HG03558 (cell line): ENCODE measurements at regions not wholly inside any gene's neighbourhood (a gene's known extent, or its start where the extent isn't known, plus 50 kb on each side); places are given as distances from the start of the nearest gene placed in this dataset.

Source experiments
- ATAC-seq: cut with Tn5 transposase; IDR thresholded peaks from one replicate; pipeline ENCODE4 v1.9.1; 2021; ENCODE audit warnings: moderate number of reproducible peaks; ENCODE audit not compliant: unreplicated experiment; ENCODE audit errors: extremely low read depth

GRCh38 chr9:106383072-106383471 is 479.9 kb upstream of the ZNF462 start:
- ATAC-seq: no peak

- ATAC-seq: no peak
These were observed 475.0 kb upstream of the ZNF462 start for GRCh38 chr9:106387965-106388364.

- no peak for ATAC-seq
These were observed 469.7 kb upstream of the ZNF462 start for GRCh38 chr9:106393226-106393625.

DNA sequence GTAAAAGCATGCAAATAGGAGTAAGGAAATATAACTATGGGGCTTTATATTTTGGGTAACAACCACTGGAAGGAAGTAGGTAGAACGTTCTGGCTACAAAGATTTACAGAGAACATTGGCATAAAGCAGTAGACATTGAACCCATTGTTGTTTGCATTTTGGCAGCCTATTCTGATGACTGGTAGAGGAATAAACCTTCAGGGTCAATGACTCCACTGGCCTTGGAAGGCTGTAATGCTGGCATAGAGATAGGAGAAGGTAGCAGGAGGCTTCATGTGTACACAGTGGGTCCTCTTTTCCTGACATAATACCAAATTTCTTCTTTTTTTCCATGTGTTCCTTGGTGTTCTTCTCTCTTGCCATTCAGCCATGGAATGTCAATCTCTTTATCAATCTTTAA is 462.8 kb upstream of the ZNF462 start:
- no peak for ATAC-seq

GRCh38 chr9:106400950-106401349 is 462.0 kb upstream of the ZNF462 start:
- ATAC-seq: no peak

- no peak for ATAC-seq
These were observed 459.9 kb upstream of the ZNF462 start for GRCh38 chr9:106403081-106403480.

GRCh38 chr9:106404137-106404536 is 458.8 kb upstream of the ZNF462 start:
- no peak for ATAC-seq

GRCh38 chr9:106405871-106406435 is 457.0 kb upstream of the ZNF462 start:
- no peak for ATAC-seq

DNA sequence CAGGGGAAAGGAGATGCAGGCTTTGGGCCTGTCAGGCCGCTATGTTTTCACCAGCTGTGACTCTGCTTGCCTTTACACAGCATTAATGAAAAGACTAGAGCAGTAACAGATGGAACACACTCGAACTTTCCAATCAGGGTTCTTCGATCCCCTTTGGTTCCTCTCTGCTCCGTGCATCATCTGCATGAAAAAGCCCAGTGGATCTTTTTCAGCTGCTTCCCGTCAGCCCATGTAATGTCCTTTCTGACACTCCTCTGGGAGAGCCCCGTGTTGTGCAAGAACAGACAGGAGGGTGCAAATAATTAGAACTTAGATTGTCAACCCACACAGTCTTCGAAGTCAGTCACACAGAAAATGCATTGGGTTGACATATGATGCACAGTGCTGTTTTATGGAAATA is 448.9 kb upstream of the ZNF462 start:
- ATAC-seq: no peak

GRCh38 chr9:106417685-106418084 is 445.3 kb upstream of the ZNF462 start:
- ATAC-seq: no peak

GRCh38 chr9:106419829-106420228 is 443.1 kb upstream of the ZNF462 start:
- ATAC-seq: no peak

GRCh38 chr9:106420511-106420944 is 442.4 kb upstream of the ZNF462 start:
- peak; percentile 64 for ATAC-seq

- peak; percentile 43 for ATAC-seq
These were observed 441.2 kb upstream of the ZNF462 start for GRCh38 chr9:106421772-106422171.

GRCh38 chr9:106423575-106423974 is 439.4 kb upstream of the ZNF462 start:
- ATAC-seq: no peak

DNA sequence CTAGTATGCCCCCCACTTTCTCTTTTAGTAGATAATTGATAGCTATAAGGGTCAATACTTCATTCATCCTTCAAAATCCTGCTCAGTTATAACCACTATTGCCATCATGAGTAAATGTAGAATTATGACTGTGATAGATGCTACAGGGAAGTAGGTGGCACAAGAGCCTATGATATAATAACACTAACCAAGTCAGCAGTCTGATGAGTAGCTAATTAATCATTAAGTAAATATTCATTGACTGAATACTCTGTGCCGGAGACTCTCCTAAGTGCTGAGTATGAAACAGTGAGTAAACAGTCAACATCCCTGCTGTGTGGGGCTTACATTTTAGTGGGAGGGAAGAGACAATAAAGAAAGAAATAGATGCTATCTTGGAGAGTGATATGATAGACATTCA is 430.3 kb upstream of the ZNF462 start:
- ATAC-seq: no peak

- ATAC-seq: no peak
These were observed 424.0 kb upstream of the ZNF462 start for GRCh38 chr9:106438928-106439327.

DNA sequence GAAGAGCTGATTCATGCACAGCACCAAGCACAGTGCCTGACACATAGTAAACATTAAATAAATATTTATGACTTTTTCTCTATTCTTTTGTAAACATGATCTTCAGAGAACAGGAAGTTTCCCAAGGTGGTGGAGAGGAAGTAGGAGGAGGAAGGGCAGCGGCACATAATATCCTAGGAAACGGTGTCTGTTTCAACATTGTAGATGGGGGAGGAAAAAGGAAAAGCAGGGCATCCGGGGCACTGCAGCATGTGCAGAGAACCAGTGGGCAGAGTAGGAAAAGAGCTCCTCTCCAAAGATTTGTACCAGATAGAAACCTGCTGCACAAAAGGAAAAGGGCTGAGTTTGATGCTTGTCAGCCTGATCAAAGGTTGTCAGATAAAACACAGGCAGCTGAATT is 421.7 kb upstream of the ZNF462 start:
- no peak for ATAC-seq

GRCh38 chr9:106443520-106443919 is 419.4 kb upstream of the ZNF462 start:
- no peak for ATAC-seq

- no peak for ATAC-seq
These were observed 417.9 kb upstream of the ZNF462 start for GRCh38 chr9:106445107-106445506.

DNA sequence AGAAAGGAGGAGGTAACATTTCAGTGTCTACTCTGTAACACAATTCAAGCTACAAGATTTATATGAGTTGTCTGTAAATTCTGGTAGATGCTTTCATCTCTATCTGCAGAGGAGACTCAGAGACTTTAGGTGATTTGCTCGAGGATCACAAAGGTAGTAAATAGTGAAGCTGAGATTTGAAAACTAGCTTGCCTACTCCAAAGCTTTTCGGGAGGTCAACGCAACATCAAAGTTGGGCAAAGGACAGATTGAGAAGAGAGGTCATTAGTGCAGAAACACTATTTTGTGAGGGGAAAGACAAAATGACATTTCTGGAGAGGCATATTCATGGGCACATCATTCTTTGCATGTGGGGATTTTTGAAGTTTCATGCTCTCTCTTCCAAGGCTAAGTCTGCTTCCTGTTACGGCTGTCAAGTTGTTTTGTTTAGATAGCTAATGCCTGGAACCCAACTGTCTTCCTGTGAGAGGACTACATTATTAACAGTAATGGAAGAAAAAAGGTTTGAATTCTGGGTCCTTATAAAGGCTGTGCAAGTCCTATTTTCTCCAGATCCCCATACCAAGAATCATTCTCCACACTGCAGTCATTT is 413.5 kb upstream of the ZNF462 start:
- no peak for ATAC-seq

DNA sequence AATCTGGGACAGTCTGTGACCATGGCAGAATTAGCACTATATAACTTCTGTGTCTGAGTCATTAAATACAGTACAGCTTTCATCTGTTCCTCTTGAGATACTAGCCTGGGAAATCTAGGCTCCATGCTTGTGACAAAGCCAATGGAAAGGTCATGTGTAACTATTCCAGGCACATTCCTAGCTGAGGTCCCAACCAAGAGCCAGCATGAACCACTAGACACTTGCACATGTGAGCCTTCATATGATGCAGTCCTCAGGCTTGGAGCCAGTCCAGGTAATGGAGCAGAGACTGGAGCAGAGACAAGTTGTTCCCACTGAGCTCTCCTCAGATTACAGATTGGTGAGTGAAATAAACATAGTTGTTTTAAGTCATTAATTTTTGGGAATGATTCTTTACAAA is 412.4 kb upstream of the ZNF462 start:
- no peak for ATAC-seq

- ATAC-seq: no peak
These were observed 411.7 kb upstream of the ZNF462 start for GRCh38 chr9:106451223-106451622.
